T-helper 2 cell (primary cell): ENCODE measurements at regions not wholly inside any gene's neighbourhood (a gene's known extent, or its start where the extent isn't known, plus 50 kb on each side); places are given as distances from the start of the nearest gene placed in this dataset.

Source experiments
- DNase-seq, 5 experiments: peaks; one replicate each; pipeline versions ENCODE4 v3.0.0 to v3.0.0-alpha.2; 2012 to 2022

DNA sequence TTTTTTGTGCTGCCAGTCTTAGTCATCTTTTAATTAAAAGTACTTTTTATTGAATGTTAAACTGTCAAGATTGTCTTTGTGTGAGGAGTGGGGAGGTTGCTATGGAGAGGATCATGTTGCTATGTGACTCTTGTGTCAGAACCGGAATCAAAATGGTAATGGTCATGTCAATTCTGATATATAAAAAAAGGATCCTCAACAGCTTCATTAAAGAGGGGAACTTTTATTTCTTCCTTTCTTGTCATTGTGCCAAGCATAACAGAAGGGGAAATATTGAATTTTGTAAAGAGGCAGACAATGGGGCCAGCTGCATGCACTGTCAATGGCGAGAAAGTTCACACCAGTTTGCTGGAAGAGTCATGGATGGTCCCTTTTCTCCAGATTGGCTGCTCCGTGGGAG, 564.8 kb downstream of the VRK1 start:
- no peak for DNase-seq

DNA sequence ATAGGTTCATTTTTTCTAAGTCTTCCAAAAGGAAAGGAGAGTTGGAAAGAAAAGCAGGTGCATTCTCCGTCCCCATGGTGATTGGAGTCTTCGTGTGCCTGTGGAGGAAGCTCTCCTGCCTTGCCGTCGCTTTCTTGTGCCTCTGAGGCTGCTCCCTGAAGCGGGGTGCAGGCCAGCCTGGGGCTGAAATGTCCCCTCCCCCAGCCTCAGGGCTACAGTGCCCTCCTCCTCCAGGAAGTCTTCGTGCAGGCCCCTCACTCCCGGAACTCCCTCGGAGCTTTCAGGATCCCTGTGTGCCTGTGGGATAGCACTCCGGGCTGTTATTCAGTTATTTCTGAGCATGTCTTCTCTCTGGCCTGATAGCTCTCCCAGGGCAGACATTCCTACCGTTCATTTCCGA, 569.2 kb downstream of the VRK1 start:
- no peak for DNase-seq

DNA sequence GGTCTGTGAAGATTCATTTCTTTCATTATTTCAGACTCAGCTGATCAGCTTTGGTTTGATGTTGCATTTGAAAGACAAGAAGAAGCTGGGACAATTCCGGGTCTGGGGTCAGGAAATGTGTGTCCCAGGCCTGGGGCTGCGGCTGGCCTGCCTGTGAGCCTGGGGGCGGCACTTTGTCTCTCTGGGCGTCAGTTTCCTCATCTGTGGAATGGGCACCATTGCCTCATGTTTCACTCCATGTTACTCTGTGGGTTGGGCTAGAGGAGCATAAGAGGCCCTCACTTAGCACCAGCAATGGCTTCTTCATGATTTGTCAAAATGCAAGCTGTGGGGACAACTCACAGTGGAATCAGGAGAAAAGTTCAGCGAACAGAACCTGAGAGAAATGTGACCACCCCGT, 570.1 kb downstream of the VRK1 start:
- DNase-seq = no peak

DNA sequence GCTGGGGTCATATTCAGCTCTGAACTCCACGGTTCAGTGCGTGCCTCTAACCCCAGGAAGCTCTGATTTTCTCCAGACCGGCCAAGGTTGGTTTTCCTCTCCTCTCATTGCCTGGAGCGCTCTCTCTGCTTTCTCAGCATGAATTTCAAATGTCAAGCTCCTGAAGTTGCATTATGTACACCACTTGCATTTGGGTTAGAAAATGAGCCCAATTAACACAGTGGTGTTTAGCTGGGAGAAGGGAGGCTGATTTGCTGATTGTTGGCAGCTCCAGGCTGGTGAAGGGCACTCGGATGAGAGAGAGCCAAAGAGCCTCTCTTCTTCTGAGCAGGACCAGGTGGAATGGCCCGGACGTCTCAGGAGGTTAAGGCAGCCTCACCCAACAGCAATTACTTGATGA, 570.9 kb downstream of the VRK1 start:
- DNase-seq = no peak

DNA sequence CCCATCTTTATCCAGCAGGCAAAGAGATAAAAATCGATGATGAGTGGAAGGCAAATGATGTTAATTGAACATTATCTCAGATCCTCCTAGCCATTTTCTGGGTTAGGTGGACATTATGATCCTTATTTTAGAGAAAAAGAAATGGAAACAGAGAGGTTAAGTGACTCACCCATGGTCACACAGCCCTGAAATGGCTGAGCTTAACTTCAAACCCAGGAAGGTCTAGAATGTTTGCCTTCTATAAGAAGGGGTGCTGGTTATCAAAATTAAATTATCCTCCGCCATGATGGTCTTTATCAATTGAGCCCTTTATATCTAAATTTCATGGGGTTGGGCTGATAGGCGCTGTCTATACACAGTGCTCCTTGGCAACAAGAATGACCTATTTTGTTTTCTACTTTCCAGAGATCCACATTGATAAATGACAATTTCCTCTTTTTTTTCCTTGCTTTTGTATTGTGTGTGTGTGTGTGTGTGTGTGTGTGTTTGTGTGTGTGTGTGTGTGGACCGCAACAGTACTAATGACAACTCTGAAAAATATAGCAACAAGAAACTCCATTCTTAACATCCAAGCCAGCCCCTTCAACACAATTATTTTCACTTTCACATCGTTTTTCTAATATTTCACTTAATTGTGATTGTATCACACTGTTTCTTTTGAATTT, 571.9 kb downstream of the VRK1 start:
- no peak for DNase-seq

DNA sequence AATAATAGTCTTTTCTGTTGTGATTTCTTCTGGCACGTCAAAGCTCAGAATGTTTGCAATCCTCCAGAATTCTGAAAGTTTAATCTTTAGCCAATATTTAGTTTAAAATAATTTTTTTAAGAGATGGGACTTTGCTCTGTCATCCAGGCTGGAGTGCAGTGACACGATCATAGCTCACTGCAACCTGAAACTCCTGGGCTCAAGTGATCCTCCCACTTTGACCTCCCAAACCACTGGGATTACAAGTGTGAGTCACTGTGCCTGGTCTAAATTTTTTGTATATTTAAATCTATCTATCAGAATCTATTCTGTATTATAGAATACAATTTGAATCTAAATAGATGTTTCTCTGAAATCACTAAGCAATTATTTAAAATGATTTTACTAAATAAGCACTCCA, 572.7 kb downstream of the VRK1 start:
- no peak for DNase-seq

DNA sequence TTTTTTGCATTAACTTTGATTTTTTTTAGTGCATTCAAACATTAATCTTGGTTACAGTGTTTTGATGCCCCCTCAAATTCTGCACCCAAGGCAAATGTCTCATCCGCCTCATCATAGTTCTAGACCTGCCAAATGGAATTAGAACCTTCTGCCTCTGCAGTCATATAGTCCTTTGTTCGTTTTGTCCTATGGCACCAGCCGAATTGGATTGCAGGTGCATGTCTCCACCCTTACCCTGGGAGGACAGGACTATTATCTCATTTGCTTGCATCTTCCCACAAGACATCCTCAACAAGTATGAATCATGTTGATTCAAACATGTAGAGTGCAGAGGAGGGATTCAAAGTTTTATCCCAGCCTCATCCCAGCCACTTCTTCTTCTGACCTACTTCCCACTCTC, 579.1 kb downstream of the VRK1 start:
- DNase-seq = no peak

DNA sequence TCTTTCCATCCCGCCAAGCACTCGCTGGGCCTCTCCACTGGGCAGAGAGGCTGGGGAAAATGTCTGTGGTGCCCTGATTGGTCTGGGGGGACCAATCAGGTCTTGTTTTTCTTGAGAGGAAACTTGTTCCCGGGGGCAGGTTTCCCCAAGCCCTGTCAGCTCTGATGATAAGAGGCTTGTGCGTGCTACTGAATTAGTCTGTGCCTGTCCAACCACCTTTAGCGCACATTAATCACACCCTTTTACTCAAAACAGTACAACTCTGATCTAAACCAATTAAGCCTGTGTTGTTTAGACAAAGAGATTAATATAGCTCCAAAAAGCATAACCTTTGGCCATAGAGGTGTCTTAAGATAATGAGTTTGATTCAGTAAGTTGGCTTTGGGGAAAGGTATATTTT, 580.4 kb downstream of the VRK1 start:
- DNase-seq = peak in 1 of 5 experiments; percentile 55

DNA sequence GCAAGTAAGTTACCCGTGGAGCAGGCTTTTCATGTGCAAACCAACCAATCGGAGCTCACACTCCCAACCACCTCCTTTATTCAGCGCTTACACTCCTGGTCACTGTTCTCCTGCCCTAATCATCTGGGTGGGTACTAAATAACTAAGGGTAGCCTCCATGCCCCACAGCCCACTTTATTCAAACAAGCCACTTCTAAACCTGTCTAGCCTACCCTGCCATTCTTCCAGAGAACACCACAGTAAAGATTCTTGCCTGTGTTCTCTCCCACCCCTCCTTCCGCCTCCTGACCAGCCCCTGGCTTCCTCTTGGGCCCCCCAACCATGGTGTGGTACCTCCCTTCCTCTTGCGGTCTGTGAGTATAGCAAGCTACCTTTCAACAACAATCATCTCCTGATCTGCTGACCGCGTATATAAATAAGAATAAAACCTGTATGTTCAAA, 581.9 kb downstream of the VRK1 start:
- peak in 2 of 5 experiments; percentile 65 to 91 for DNase-seq

DNA sequence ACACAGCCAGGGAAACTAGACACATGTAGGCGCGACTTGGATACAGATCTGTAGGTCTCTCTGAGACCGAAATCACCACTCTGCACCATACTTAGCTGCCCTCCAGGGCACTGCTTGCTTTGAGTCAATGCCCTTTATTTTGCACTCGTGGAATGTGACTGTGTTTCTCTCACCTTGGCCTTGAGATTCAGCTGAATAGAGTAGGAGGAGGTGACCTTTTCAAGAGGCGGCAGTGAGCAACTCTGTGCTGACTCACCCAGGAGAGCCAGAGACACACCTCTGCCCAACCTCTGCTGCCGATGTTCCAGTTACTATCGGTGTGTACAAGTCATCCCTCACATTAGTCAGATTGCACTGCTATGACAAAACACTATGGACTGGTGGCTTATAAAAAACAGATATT, 583.4 kb downstream of the VRK1 start:
- DNase-seq = peak in 2 of 5 experiments; percentile 60 to 87

DNA sequence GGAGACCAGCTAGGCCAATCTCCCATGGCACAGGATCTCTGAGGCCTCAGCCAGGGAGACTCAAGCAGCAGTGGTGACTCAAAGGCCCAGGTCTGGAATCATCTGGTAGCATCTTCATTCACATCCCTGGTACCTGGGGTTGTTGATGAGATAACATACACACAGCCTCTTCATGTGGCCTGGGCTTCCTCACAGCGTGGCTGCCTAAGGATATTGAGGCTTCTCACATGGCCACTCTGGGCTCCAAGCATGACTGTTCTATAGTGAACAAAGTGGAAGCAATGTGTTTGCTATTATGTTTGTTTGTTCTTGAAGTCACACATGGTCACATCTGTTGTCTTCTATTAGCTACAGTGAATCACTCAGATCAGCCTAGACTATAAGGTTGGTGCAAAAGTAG, 584.1 kb downstream of the VRK1 start:
- DNase-seq = peak in 1 of 5 experiments; percentile 72

DNA sequence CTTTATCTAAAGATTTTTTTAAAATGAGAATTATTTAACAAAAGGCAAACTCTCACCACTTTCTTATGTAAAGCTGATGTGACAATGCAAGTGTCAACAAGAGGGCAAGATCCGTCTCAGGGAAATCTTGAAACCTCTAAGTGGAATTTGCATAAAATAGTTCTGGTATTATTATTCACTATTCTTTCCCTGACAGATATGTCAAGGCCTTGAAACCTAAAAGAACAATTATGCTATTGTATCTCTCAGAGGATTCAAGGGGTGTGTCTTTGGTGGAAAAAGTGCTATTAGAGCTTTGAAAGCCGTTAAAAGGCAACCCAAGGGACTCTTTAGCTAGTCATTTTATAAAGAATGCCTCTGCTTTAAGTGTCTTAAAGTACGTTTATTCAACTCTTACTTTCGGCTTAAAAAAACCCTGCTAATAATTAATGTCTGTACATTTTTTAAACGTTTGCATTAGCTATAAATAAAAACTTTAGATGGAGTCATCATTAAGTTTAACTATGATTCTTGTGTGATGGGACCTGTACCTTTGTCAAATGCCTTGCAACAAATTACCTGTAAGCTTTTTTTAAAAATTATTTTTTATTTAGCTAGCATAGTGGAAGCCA, 585.5 kb downstream of the VRK1 start:
- no peak for DNase-seq

DNA sequence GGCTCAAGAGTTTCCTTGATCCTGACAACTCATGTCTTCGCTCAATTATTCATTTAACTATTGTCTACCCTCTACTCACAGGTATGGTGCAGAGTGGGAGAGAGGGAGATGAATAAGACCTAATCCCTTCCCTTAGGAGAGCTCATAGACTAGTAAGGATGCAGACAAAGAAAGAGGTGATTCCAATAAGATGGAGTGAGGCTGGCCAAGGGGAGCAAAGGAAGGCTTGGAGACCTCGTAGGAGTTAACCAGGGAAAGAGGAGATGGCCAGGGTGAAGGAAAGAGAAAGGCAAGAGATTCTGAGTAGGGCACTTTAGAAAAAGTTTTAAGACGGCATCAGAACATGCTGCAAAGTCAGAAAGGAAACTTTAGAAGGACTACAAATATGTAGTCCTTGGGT, 588.5 kb downstream of the VRK1 start:
- no peak for DNase-seq

DNA sequence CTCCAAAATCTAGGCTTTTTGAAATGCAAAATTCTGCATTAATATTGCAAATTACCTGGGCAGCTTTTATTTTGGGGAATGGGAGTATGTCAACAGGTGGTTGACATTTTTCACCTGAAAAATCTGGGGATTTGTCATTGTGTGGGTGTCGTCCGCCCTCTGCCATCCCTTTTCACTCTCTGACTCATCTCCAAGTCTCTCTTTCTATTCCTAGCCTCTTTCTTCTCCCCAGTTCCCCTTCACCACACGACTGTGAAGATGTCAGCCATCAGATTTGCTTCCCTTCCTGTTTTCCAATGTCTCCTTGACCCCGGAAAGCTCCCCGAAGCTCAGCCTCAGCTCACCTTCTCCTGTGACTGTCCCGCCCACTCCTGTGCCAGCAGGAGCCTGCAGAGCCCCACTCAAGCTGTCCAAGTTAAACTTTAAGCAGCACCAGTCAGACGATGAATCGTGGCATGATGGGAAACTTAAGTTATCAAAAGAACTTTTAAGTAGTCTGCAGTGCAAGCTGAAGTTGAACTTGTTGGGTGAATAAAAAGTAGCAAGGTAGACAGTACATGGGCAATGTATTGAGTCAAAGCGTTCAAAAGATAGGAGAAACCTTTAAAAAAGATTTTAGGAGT, 590.2 kb downstream of the VRK1 start:
- DNase-seq = no peak

DNA sequence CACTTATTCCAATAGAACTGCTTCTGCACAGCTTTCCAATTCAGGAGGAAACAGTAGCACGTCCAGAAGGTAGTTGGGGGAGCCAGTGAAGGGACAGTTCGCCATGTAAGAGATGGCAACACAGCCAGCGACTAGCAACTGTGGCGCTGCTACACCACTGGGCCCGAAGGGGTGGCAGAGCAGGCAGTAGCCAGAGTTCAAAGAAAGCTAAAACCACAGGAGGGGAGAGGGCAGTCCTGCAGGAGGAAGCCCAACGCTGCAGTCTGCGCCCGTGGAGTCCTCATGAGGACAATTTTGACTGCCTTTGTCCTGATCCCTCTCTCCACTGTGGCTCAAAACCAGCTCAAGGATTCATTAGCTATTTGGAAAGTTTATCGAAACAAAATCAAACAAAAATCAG, 591.2 kb downstream of the VRK1 start:
- DNase-seq = no peak

DNA sequence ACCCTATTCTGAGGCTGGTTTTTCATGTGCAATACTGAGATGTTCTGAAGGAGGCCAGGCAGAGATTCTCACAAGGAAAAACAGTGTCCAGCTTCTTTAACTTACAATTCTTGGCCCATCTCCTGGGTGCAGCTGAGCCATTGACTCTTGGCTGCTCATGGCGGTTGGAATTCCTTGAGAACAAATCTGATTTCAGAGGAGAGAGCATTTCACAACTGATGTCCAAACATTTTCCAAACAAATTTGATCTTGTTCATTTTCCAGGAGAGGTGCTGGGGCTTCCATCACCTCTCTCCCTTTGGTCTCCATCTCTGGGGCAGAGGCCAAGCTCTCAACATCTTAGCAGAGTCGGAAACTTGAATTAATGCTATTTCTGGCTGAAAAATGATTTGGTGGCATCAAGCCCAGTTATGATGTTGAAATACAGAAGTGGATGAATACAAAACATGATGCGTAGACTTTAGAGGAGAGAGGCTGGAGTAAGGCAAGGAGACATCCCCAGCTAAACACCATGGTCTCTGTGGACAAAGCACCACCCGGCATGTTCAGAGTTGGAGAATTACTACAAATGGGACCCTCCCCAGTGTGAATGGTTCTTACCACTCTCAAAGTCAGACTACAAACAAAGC, 593.0 kb downstream of the VRK1 start:
- no peak for DNase-seq

DNA sequence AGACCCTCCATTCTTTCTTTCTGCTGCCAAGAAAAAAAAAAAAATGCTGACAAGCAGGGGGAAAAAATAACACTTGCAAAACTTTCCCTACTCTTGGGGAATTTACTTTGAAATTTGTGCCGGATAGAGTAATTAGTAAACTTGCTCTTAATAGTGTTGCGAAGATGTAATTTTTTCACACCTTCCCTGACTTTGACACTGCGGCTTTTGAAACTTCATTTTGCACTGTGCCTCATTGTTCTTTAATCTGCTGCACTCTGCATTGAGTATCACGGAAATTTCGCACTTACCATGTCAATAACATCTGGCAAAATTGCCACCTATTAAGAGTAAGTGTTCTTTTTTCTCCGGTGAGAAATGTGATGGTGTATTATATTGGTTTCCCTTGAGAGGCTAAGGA, 596.1 kb downstream of the VRK1 start:
- peak in 1 of 5 experiments; percentile 42 for DNase-seq

DNA sequence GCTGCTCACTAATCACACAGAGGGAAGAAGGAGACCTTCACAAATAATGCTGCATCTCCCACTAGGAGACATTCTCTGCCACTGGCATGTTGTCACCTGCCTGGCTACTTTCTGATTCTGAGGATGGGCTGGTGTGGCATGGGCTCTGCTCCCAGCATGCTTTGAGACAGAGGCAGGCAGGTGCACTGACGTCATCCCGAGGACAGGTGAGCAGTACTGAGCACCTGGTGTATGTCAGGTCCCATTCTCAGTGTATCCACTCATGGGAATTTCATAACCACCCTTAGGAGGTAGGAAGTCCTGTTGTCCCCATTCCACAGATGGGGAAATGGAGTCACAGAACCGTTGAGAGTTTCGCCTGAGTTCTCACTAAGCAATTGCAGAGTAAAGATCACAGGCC, 597.9 kb downstream of the VRK1 start:
- no peak for DNase-seq

DNA sequence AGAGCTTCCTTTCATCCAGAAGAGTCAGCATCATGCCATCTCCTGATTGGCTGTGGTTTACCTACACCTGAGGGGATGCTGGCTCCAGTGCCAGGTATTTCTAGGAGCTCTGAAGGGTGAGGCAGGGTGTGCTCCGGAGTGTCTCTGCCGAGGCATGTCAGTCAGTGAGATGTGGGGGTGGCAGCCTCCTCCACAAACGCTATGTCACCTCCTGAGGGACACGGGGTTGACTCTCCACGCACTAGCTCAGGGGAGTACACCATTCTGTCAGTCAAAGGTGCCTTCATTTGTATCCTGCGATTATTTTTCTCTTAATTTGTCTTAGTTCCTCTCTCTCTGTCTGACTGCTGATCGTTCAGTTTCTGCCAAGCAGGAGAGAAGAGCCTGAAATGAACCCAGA, 604.5 kb downstream of the VRK1 start:
- DNase-seq = no peak

DNA sequence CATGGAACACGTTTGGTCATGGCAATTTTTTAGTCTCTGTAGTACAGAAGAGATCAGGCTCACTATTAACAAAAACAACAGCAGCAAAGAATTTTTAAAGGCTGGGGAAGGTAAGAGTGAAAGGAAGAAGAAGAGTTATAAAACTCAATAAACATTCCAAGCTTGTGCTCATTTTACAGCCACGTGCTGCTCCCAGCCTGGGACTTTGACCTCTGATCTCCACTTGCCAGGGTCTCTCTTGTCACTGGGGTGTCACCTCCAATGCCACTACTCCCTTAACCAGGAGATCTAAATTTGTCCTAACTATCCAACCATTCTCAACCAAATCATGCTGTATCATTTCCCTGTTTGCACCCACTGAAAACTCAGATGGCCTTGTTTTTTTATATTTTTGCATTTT, 605.1 kb downstream of the VRK1 start:
- DNase-seq = no peak

DNA sequence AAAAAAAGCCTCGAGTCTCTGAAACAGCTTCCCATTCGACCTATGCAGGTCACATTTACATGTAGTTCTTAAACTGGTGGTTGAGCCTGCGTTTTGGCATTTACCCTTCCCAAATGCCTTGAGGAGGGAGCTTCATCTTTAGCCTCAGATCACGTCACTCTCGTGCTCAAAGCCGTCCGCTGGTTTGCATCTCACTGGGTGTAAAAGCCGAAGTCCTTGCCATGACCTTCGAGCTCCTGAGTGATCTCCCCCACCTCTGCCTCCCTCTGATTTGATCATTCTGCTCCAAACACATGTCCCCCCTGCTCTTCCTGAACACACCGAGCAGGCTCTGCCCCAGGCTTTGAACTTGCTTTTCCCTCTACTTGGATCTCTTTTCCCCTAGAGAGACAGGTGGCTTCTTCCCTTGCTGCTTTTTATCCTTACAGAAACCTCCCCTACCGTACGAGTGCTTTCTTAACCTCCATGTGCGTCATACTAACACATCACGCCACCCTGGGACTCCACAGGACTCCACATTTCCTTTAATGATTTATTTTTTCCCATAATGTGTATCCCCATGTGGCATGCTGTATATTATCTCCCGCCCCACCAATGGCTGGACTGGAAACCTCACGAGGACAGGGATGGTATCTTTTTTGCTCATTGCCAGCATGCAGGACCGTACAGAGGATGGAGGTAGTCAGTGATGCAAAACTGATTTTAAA, 610.7 kb downstream of the VRK1 start:
- peak in 1 of 5 experiments; percentile 72 for DNase-seq

DNA sequence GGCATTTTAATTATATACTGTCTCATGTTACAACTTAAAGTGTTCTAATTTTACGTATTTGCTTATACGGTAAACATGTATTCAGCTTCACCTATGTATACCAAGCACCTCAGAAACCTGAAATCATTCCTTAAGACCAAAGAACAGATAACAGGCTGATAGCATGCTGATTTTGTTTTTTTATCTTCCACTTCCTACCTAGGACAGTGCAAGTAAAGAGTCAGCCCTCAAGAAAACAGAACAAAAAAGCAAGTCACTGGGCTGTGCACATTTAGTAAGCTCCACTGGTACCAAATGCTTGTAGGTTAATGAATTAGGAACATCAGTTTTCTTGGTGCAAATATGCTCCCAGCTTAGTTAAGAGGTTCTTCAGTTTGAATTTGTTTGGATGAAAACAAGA, 611.3 kb downstream of the VRK1 start:
- no peak for DNase-seq
